GM10248 (cell line): ENCODE measurements at regions not wholly inside any gene's neighbourhood (a gene's known extent, or its start where the extent isn't known, plus 50 kb on each side); places are given as distances from the start of the nearest gene placed in this dataset.
"Not testable (repeated sequence)": the region's sequence is repeated elsewhere in the genome, so short reads cannot be mapped to it uniquely, and the experiment has no call there.

ENCODE experiments used
- CTCF ChIA-PET: fragments of 300-600 bp; sonication (Branson Sonifier 250); formaldehyde crosslinking; extraction: SDS; loops from one replicate; lab custom pipeline; 2021; ENCODE audit warnings: antibody characterized with exemption; lab: Yijun Ruan, JAX
- POLR2A ChIA-PET: fragments of 350-650 bp; sonication (Branson Sonifier 250); formaldehyde crosslinking; extraction: SDS; loops from one replicate; lab custom pipeline; 2020; ENCODE audit warnings: antibody characterized with exemption; lab: Yijun Ruan, JAX
- DNase-seq: peaks from one replicate; pipeline ENCODE4 v3.0.0; 2012; ENCODE audit errors: extremely low spot score
- TF ChIP-seq, protein P1 (sequence below): IDR thresholded peaks from 2 replicates; pipeline ENCODE4 v1.5.1; 2012; ENCODE audit warnings: mild to moderate bottlenecking, low read depth; ENCODE audit errors: extremely low read depth, missing control alignments, control extremely low read depth

DNA sequence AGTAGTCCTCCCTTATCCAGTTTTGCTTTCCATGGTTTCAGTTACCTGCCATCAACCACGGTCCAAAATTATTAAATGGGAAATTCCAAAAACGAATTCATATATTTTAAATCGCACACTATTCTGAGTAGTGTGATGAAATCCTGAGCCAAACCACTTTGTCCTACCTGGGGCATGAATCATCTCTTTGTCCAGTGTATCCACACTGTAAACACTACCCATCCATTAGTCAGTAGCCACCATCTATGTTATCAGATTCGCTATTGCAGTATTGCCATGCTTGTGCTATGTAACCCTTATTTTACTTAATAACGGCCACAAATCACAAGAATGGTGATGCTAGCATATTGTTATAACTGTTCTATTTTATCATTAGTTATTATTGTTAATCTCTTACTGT lies 704.6 kb downstream of the SMARCA1 start:
- TF ChIP-seq, protein P1, sequence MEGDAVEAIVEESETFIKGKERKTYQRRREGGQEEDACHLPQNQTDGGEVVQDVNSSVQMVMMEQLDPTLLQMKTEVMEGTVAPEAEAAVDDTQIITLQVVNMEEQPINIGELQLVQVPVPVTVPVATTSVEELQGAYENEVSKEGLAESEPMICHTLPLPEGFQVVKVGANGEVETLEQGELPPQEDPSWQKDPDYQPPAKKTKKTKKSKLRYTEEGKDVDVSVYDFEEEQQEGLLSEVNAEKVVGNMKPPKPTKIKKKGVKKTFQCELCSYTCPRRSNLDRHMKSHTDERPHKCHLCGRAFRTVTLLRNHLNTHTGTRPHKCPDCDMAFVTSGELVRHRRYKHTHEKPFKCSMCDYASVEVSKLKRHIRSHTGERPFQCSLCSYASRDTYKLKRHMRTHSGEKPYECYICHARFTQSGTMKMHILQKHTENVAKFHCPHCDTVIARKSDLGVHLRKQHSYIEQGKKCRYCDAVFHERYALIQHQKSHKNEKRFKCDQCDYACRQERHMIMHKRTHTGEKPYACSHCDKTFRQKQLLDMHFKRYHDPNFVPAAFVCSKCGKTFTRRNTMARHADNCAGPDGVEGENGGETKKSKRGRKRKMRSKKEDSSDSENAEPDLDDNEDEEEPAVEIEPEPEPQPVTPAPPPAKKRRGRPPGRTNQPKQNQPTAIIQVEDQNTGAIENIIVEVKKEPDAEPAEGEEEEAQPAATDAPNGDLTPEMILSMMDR: no peak
- no peak for DNase-seq
- POLR2A ChIA-PET: no interaction called here
- CTCF ChIA-PET: no interaction called here

DNA sequence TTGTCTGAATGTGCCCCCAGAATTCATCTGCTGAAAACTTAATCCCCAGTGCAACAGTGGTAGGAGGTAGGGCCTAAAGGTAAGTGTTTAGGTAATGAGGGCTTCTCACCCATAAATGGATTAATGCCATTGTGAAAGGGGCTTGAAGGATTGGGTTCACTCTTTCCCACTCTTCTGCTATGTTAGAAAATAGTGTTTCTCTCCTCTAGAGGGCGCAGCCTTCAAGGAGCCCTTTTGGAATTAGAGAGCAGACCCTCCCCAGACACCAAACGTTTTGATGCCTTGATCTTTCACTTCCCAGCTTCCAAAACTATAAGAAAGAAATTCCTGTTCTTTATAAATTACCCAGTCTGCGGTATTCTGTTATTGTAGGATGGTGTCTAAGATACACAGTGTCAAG lies 706.4 kb downstream of the SMARCA1 start:
- ChIA-PET POLR2A (no interaction called here), CTCF (no interaction called here)
- DNase-seq: no peak
- TF ChIP-seq, protein P1: no peak

DNA sequence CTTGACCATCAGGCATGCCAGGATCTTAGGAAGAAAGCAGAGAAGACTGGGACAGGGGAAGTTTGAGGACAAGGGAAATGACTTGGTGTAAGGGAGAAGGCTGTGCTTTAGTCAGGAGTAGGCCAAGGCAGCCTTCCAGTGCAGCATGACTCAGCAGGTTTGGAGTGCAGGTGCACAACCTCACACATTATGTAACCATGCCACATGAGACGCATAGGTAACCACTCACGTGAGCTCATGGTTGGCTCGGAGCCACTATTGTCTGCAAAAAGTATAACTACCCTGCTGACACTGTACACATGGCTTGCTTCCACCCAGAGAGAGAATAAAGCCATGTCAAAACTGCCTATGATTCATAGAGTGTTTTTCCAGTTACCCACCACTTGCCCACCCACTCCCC lies 715.9 kb downstream of the SMARCA1 start:
- POLR2A ChIA-PET: no interaction called here
- DNase-seq: no peak
- CTCF ChIA-PET: no interaction called here
- TF ChIP-seq, protein P1: no peak

DNA sequence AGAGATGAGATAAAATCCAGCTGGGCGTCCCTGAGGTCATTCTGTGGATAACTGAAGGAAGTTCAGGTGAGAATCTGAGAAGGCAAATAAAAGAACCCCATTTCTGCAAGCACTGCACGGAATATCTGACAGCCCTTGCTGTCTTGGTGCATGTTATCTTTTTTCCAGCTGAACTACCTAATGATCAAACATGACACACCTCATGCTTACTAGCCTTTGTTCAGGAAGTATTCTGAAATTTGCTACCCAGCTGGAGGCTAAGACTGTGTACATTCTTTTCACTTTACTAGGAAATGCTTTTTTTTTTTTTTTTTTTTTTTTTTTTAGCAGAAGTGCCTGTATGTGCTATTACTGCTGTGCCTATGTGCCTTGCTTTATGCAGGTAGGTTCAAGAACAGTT lies 718.1 kb downstream of the SMARCA1 start:
- TF ChIP-seq, protein P1: no peak
- no peak for DNase-seq
- ChIA-PET POLR2A (no interaction called here), CTCF (interaction anchor here (0.9 kb wide), 1 partner anchor 36 kb away, joined by 3 read pairs; no protein-coding TSS in a partner anchor)

DNA sequence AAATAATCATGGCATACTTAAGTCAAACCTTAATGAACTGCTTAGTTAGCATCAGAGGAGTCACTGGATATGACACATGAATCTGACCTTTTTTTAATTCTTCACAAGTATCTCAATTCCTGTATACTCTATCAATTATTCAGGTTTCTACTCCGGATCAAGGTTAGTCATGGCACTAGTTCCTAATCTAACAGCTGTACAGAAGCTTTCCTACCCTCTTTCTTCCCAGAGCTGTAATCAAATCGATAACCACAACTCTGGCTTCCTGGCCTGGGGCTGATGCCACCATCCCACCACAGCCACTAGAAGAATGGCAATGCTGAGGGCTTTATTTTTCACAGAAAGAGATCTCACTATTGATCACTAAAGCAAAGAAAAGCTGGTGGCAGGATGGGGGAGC lies 718.5 kb downstream of the SMARCA1 start:
- ChIA-PET POLR2A (no interaction called here), CTCF (interaction anchor here (0.9 kb wide), 1 partner anchor 36 kb away, joined by 3 read pairs; no protein-coding TSS in a partner anchor)
- DNase-seq: no peak
- TF ChIP-seq, protein P1: no peak

DNA sequence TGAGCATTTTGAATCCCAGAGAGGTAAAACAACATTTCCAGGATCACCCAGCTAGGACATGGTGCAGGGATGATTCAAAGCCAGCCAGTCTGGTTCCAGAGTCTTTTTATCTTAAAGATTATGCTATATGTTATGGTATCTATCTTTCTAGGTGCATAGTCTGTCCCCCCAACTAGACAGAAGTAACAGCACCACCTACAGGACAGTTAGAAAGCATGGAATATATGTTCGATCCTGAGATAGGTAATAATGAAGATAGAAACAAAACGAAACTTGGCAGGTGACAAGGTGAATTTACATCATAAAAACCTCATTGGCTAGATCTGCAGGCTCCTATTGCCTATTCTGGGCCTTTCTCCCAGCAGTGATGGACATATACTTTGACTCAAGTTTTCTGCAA lies 723.2 kb downstream of the SMARCA1 start:
- TF ChIP-seq, protein P1: no peak
- ChIA-PET CTCF (no interaction called here), POLR2A (no interaction called here)
- no peak for DNase-seq

DNA sequence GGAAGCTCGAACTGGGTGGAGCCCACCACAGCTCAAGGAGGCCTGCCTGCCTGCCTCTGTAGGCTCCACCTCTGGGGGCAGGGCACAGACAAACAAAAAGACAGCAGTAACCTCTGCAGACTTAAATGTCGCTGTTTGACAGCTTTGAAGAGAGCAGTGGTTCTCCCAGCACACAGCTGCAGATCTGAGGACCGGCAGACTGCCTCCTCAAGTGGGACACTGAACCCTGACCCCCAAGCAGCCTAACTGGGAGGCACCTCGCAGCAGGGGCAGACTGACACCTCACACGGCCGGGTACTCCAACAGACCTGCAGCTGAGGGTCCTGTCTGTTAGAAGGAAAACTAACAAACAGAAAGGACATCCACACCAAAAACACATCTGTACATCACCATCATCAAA lies 730.9 kb upstream of the ACTRT1 start:
- CTCF ChIA-PET, POLR2A ChIA-PET, DNase-seq: not testable (repeated sequence)
